OCI-LY7 (cell line): ENCODE measurements at regions not wholly inside any gene's neighbourhood (a gene's known extent, or its start where the extent isn't known, plus 50 kb on each side); places are given as distances from the start of the nearest gene placed in this dataset.

Source experiments
- BruUV-seq: library from RNA; stranded (reverse); fragments of 400-500 nt; replicated peaks from 2 replicates; lab custom pipeline; 2021; lab: Mats Ljungman, UMichigan
- CTCF ChIA-PET: fragments of 300-600 bp; sonication (Branson Sonifier 250); formaldehyde crosslinking; loops from one replicate; lab custom pipeline; 2022; ENCODE audit warnings: antibody characterized with exemption; ENCODE audit not compliant: unreplicated experiment; lab: Charles Lee
- POLR2A ChIA-PET: fragments of 300-600 bp; sonication (Branson Sonifier 250); formaldehyde crosslinking; loops from one replicate; lab custom pipeline; 2022; ENCODE audit warnings: antibody characterized with exemption; lab: Charles Lee
- DNase-seq: peaks from one replicate; pipeline ENCODE4 v3.0.0-alpha.2; 2015; ENCODE audit warnings: low spot score
- H2AFZ ChIP-seq: fragments of 200-600 bp; sonication (generic), shearing (Covaris generic); 2 replicates; pipeline ENCODE4 v1.6.1; 2014; ENCODE audit warnings: mild to moderate bottlenecking, antibody characterized with exemption, low read length, moderate library complexity
- H3K27ac ChIP-seq: fragments of 200-600 bp; sonication (generic); 2 replicates; pipeline ENCODE4 v1.5.1; 2014; ENCODE audit warnings: mixed run types, low read depth, mild to moderate bottlenecking, moderate library complexity, low read length, inconsistent platforms; ENCODE audit not compliant: poor library complexity, severe bottlenecking
- H3K36me3 ChIP-seq: fragments of 200-600 bp; sonication (generic); 2 replicates; pipeline ENCODE4 v1.6.1; 2014; ENCODE audit warnings: mild to moderate bottlenecking, antibody characterized with exemption, low read length, moderate library complexity, mixed read lengths; ENCODE audit not compliant: insufficient read depth
- H3K4me1 ChIP-seq: fragments of 200-600 bp; sonication (generic); 2 replicates; pipeline ENCODE4 v1.5.1; 2014; ENCODE audit warnings: mild to moderate bottlenecking, low read length; ENCODE audit not compliant: insufficient read depth, poor library complexity, severe bottlenecking
- H3K4me2 ChIP-seq: fragments of 200-600 bp; sonication (generic); 2 replicates; pipeline ENCODE4 v1.6.1; 2014; ENCODE audit warnings: mild to moderate bottlenecking, low read length
- H3K4me3 ChIP-seq: fragments of 200-600 bp; sonication (generic); 2 replicates; pipeline ENCODE4 v1.5.1; 2014; ENCODE audit warnings: mild to moderate bottlenecking, low read depth, low read length; ENCODE audit not compliant: poor library complexity, severe bottlenecking
- H3K79me2 ChIP-seq: fragments of 200-600 bp; sonication (generic); 2 replicates; pipeline ENCODE4 v1.6.1; 2016; ENCODE audit warnings: low read depth, mild to moderate bottlenecking, low read length, moderate library complexity, mixed read lengths; ENCODE audit not compliant: insufficient read depth
- H3K9me2 ChIP-seq: fragments of 200-600 bp; sonication (generic); 2 replicates; pipeline ENCODE4 v1.6.1; 2016; ENCODE audit warnings: mild to moderate bottlenecking, low read length, mixed read lengths; ENCODE audit not compliant: insufficient read depth
- H3K9me3 ChIP-seq: fragments of 200-600 bp; sonication (generic); 2 replicates; pipeline ENCODE4 v1.6.1; 2014; ENCODE audit warnings: mild to moderate bottlenecking, mixed run types, low read length, mixed read lengths
- H4K20me1 ChIP-seq: fragments of 200-600 bp; sonication (generic); 2 replicates; pipeline ENCODE4 v1.6.1; 2014; ENCODE audit warnings: mild to moderate bottlenecking, antibody characterized with exemption, low read length, moderate library complexity, mixed read lengths; ENCODE audit not compliant: insufficient read depth
- CTCF ChIP-seq: fragments of 200-600 bp; sonication (generic); conservative IDR thresholded peaks from 2 replicates; pipeline ENCODE4 v1.5.1; 2014; ENCODE audit warnings: mild to moderate bottlenecking, antibody characterized with exemption, low read length, moderate library complexity, mixed read lengths
- EZH2phosphoT487 ChIP-seq: fragments of 200-600 bp; sonication (generic); IDR thresholded peaks from 2 replicates; pipeline ENCODE4 v1.6.1; 2018; ENCODE audit warnings: low read depth, borderline replicate concordance, mild to moderate bottlenecking, mixed run types, antibody characterized with exemption, low read length, moderate library complexity, mixed read lengths
- intact Hi-C: fragments of 100-400 bp; cut with micrococcal nuclease; formaldehyde crosslinking; loops from one replicate; pipeline ENCODE4 v1.10.0; 2022; ENCODE audit not compliant: unreplicated experiment

GRCh38 chr2:20514596-20515269, 67.9 kb downstream of the RHOB start:
- Histone ChIP-seq H3K9me2 (no peaks in the 10 kb centered on the region), H3K9me3 (no peaks in the 10 kb centered on the region), H2AFZ (no peak overlapping the region), H3K4me2 (no peak overlapping the region), H3K79me2 (no peaks in the 10 kb centered on the region), H3K36me3 (no peaks in the 10 kb centered on the region), H3K4me1 (no peaks in the 10 kb centered on the region), H3K27ac (no peak overlapping the region), H4K20me1 (no peaks in the 10 kb centered on the region), H3K4me3 (no peak overlapping the region)
- intact Hi-C loops = no loop called here
- TF ChIP-seq CTCF = no peak
- TF ChIP-seq EZH2phosphoT487 = no peak
- ChIA-PET POLR2A (interaction anchor here (1.1 kb wide), 1 partner anchor 40 kb away, joined by 3 read pairs; no protein-coding TSS in a partner anchor), CTCF (no interaction called here)
- BruUV-seq = no TSS peak
- no peak for DNase-seq

DNA sequence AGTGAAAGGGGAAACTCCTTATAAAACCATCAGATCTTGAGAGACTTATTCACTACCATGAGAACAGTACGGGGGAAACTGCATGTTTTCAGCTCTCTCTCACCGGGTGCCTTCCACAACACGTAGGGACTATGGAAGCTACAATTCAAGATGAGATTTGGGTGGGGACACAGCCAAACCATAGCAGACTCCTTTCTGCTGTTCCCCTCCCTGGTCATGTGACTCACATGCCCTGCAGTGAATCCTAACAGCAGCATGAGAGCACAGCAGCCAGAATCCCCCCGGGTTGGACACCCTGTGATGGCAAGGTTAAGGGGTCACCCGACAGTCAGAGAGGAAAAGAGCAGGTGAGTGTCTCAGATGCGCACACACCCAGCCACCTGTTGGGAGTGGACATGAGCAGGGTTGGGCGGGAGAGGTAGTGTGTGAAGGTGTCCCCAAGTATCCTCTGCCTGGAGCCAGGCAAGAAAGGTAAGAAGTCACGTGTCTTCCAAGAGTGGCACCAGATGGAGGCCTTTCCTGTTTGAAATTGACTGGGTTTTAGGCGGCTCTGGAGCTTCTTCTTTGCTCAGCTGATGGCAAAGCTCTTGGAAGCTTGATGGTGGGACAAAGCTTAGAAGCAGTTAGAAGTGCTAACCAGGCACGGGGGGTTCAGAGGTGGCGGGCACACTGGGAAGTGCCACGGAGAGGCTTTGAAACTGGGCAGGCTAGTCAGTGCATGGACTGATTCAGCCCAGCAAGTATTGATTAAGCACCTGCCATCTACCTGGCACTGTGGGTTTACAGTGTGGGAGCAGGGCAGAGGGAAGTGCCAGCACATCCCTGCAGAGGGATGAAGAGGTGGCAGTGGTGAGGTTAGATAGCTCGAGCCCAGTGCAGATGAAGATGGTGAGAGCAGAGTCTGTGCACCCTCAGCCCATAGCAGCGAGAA, 68.7 kb downstream of the RHOB start:
- POLR2A ChIA-PET = interaction anchor here (1.1 kb wide), 1 partner anchor 39 kb away, joined by 3 read pairs; no protein-coding TSS in a partner anchor
- H3K4me1 ChIP-seq = no peaks in the 10 kb centered on the region
- no peak for TF ChIP-seq CTCF
- no peak for TF ChIP-seq EZH2phosphoT487
- BruUV-seq = no TSS peak
- H3K79me2 ChIP-seq = no peaks in the 10 kb centered on the region
- no peak overlapping the region for H3K4me2 ChIP-seq
- no peaks in the 10 kb centered on the region for H3K36me3 ChIP-seq
- DNase-seq = no peak
- H3K9me3 ChIP-seq = no peaks in the 10 kb centered on the region
- CTCF ChIA-PET = no interaction called here
- H3K27ac ChIP-seq = no peak overlapping the region
- H3K4me3 ChIP-seq = no peak overlapping the region
- no peaks in the 10 kb centered on the region for H4K20me1 ChIP-seq
- intact Hi-C loops = no loop called here
- H3K9me2 ChIP-seq = no peaks in the 10 kb centered on the region
- H2AFZ ChIP-seq = no peak overlapping the region
